VCaP (cell line): ENCODE measurements at regions not wholly inside any gene's neighbourhood (a gene's known extent, or its start where the extent isn't known, plus 50 kb on each side); places are given as distances from the start of the nearest gene placed in this dataset.
A peak's percentile ranks its signal among the peaks of the same experiment; 100 is the strongest.

ENCODE experiments used
- H3K27ac ChIP-seq: fragments of 450-650 bp; 2 replicates; pipeline ENCODE4 v1.5.1; 2017
- CTCF ChIP-seq: fragments of 450-650 bp; conservative IDR thresholded peaks from 2 replicates; pipeline ENCODE4 v1.5.1; 2017; ENCODE audit warnings: mild to moderate bottlenecking, moderate library complexity

GRCh38 chr12:29054858-29055663 is 94.0 kb upstream of the FAR2 start:
- no peak for TF ChIP-seq CTCF
- H3K27ac ChIP-seq: no peak overlapping the region

GRCh38 chr12:29066011-29066588 is 83.0 kb upstream of the FAR2 start:
- no peak for TF ChIP-seq CTCF
- H3K27ac ChIP-seq: no peak overlapping the region

GRCh38 chr12:29067430-29067829 is 81.6 kb upstream of the FAR2 start:
- no peak overlapping the region for H3K27ac ChIP-seq
- TF ChIP-seq CTCF: no peak

- TF ChIP-seq CTCF: no peak
- no peak overlapping the region for H3K27ac ChIP-seq
These were observed 78.8 kb upstream of the FAR2 start for GRCh38 chr12:29070309-29070708.

GRCh38 chr12:29071099-29071498 is 78.0 kb upstream of the FAR2 start:
- TF ChIP-seq CTCF: no peak

GRCh38 chr12:29072631-29073030 is 76.4 kb upstream of the FAR2 start:
- TF ChIP-seq CTCF: no peak
- H3K27ac ChIP-seq: no peak overlapping the region

More at GRCh38 chr12:29071099-29071498, 78.0 kb upstream of the FAR2 start:
- no peak overlapping the region for H3K27ac ChIP-seq

- TF ChIP-seq CTCF: peak; percentile 84
- H3K27ac ChIP-seq: no peak overlapping the region
These were observed 75.3 kb upstream of the FAR2 start for GRCh38 chr12:29073631-29074239.
